ENCODE measurements at regions not wholly inside any gene's neighbourhood (a gene's known extent, or its start where the extent isn't known, plus 50 kb on each side); places are given as distances from the start of the nearest gene placed in this dataset.

DNA sequence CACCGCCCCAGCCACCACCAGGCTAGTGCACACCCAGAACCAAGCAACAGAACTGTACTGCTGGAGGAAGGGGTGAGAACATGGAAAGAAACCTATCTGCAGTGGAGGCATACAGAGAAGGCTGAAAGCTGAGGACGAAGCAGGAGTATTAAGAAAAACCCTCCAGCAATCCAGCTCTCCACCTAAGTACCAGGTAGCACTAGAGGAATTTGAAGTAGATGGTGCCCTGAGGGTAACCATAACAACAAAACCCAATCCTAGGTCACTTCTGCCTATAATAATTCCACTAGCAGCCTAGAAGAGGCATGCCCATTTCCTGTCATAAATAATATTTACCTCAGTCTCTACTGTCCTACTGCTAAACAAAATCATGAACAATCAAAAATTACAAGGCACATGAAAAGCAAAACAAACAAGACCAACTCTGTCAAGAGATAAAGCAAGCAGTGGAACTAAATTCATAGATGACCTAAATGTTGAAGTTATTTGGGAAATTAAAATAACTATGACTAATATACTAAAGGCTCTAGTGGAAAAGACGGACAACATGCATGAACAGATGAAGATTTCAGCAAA is 51.1 kb downstream of the HYCC1 start:
- H3K4me1 ChIP-seq (ENCODE audit: insufficient read depth, insufficient read length), result no peaks in the 10 kb centered on the region
- H3K36me3 ChIP-seq (ENCODE audit: insufficient read depth, insufficient read length, low read length), result peaks cover 41% of the 10 kb centered on the region
- no peaks in the 10 kb centered on the region for H3K9me3 ChIP-seq (ENCODE audit: insufficient read depth, low read length)
- no peaks in the 10 kb centered on the region for H3K27me3 ChIP-seq (ENCODE audit: insufficient read depth, insufficient read length)
- H3K4me3 ChIP-seq (ENCODE audit: insufficient read length, low read depth), result no peak overlapping the region
- no peak for DNase-seq (ENCODE audit: low read depth, low spot score)
- no peak for TF ChIP-seq SUZ12 (IDR thresholded peaks at IDR 0.05; ENCODE audit: extremely low read depth, insufficient read depth, insufficient read length)
- TF ChIP-seq YY1 (IDR thresholded peaks at IDR 0.05; ENCODE audit: insufficient read depth, insufficient read length), result no peak
- TF ChIP-seq ZNF274 (IDR thresholded peaks at IDR 0.05; ENCODE audit: low read depth, low read length), result no peak
- no peak overlapping the region for H3K9ac ChIP-seq (ENCODE audit: insufficient read length, low read depth)

DNA sequence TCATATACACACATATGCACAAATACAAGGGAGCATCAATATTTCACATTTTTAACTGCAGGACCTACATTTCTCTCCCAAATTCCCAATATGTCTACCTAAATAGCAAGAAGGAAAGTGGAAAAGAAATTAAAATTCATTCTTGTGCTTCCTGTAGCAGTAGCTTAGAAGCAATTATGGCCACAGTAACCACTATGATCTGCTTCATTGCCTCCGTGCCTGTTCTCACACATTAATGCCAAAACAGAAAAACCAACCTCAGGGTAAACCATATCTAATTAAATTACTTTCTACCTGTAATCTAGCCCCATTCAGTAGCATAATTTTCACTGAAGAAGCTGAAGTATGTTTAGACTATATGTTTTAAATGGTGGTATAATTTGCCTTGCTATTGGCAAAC is 55.2 kb downstream of the HYCC1 start:
- no peak for TF ChIP-seq SUZ12 (IDR thresholded peaks at IDR 0.05; ENCODE audit: extremely low read depth, insufficient read depth, insufficient read length)
- no peak for TF ChIP-seq ZNF274 (IDR thresholded peaks at IDR 0.05; ENCODE audit: low read depth, low read length)
- TF ChIP-seq YY1 (IDR thresholded peaks at IDR 0.05; ENCODE audit: insufficient read depth, insufficient read length), result no peak
- H3K36me3 ChIP-seq (ENCODE audit: insufficient read depth, insufficient read length, low read length), result peaks cover 40% of the 10 kb centered on the region
- H3K4me1 ChIP-seq (ENCODE audit: insufficient read depth, insufficient read length), result no peaks in the 10 kb centered on the region
- H3K9ac ChIP-seq (ENCODE audit: insufficient read length, low read depth), result no peak overlapping the region
- H3K4me3 ChIP-seq (ENCODE audit: insufficient read length, low read depth), result no peak overlapping the region
- H3K9me3 ChIP-seq (ENCODE audit: insufficient read depth, low read length), result no peaks in the 10 kb centered on the region
- no peaks in the 10 kb centered on the region for H3K27me3 ChIP-seq (ENCODE audit: insufficient read depth, insufficient read length)
- DNase-seq (ENCODE audit: low read depth, low spot score), result no peak

DNA sequence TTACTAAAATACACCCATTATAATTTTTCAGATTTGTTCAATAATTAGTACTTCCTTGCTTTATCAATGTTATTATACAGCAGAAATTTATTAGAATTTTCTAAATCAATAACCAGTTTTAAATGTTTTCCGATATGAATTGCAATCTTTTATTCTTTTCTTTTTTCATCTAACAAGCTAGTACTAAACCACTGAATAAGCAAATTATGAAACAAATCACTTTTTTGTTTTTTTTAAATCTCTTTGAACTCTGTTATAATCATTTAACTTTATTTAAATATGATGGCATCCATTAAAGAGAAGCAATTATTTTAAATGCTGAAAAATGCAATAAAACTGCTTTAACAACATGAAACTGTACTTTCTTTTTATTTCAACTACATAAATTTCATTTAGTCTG is 59.7 kb downstream of the HYCC1 start:
- Histone ChIP-seq H3K36me3 (ENCODE audit: insufficient read depth, insufficient read length, low read length) (peaks cover 17% of the 10 kb centered on the region), H3K4me1 (ENCODE audit: insufficient read depth, insufficient read length) (no peaks in the 10 kb centered on the region), H3K9me3 (ENCODE audit: insufficient read depth, low read length) (no peaks in the 10 kb centered on the region), H3K9ac (ENCODE audit: insufficient read length, low read depth) (no peak overlapping the region), H3K27me3 (ENCODE audit: insufficient read depth, insufficient read length) (no peaks in the 10 kb centered on the region), H3K4me3 (ENCODE audit: insufficient read length, low read depth) (no peak overlapping the region)
- no peak for DNase-seq (ENCODE audit: low read depth, low spot score)
- TF ChIP-seq YY1 (IDR thresholded peaks at IDR 0.05; ENCODE audit: insufficient read depth, insufficient read length) (no peak), SUZ12 (IDR thresholded peaks at IDR 0.05; ENCODE audit: extremely low read depth, insufficient read depth, insufficient read length) (no peak), ZNF274 (IDR thresholded peaks at IDR 0.05; ENCODE audit: low read depth, low read length) (no peak)

DNA sequence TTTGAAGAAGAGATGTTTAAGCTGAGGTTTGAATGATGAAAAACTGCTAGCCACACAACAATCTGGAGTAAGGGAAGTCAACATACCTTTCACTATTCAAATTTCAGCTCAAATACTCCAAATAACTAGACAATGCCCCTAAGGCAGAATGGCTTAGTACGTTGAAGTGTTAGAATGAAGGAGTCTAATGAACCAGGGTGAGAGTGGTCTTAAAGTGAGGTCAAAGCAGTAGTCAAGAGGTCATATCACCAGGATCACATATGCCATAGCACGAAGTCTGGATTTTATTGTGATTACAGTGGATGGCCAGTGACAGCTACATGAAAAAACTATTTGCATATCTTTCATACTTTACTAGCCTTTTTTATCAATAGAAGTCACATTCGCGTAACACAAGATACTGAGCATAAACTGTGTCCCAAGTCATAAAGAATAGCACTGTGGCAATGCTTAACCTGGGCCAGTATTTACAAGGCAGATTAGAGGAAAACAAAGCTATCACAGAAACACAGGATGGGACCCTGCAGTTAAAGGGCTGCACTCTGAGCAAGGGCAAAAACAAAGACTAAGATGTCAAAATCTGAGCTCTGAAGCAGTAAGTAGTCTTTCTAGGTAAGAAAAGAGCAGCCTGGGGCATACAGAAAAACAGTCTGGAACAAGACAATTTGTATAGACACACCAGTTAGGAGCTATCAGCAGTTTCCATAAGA is 61.5 kb downstream of the HYCC1 start:
- Histone ChIP-seq H3K36me3 (ENCODE audit: insufficient read depth, insufficient read length, low read length) (peaks cover 2% of the 10 kb centered on the region), H3K9ac (ENCODE audit: insufficient read length, low read depth) (no peak overlapping the region), H3K27me3 (ENCODE audit: insufficient read depth, insufficient read length) (no peaks in the 10 kb centered on the region), H3K4me1 (ENCODE audit: insufficient read depth, insufficient read length) (no peaks in the 10 kb centered on the region), H3K4me3 (ENCODE audit: insufficient read length, low read depth) (no peak overlapping the region), H3K9me3 (ENCODE audit: insufficient read depth, low read length) (no peaks in the 10 kb centered on the region)
- DNase-seq (ENCODE audit: low read depth, low spot score), result peak; percentile 40
- no peak for TF ChIP-seq YY1 (IDR thresholded peaks at IDR 0.05; ENCODE audit: insufficient read depth, insufficient read length)
- TF ChIP-seq ZNF274 (IDR thresholded peaks at IDR 0.05; ENCODE audit: low read depth, low read length), result no peak
- no peak for TF ChIP-seq SUZ12 (IDR thresholded peaks at IDR 0.05; ENCODE audit: extremely low read depth, insufficient read depth, insufficient read length)

DNA sequence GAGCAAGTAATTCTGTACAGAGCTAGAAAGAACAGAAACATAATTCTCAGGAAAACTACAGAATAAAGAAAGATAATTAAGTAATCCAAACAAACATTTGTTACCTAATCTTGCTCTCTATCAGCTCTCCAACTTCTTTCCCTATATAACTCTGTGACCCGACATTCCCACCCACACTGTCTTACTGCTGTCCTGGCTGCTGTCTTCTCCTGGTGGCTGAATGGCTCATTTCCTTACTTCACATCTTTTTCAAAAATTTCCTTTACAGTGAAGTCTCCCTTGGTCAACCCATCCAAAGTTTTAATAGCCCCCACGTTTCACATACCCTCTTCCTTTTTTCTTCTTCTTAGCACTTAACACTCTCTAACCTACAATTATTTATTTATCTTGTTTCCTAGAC is 64.0 kb downstream of the HYCC1 start:
- Histone ChIP-seq H3K9me3 (ENCODE audit: insufficient read depth, low read length) (no peaks in the 10 kb centered on the region), H3K4me3 (ENCODE audit: insufficient read length, low read depth) (no peak overlapping the region), H3K4me1 (ENCODE audit: insufficient read depth, insufficient read length) (no peaks in the 10 kb centered on the region), H3K9ac (ENCODE audit: insufficient read length, low read depth) (no peak overlapping the region), H3K36me3 (ENCODE audit: insufficient read depth, insufficient read length, low read length) (peaks cover 12% of the 10 kb centered on the region), H3K27me3 (ENCODE audit: insufficient read depth, insufficient read length) (no peaks in the 10 kb centered on the region)
- DNase-seq (ENCODE audit: low read depth, low spot score), result no peak
- TF ChIP-seq SUZ12 (IDR thresholded peaks at IDR 0.05; ENCODE audit: extremely low read depth, insufficient read depth, insufficient read length) (no peak), YY1 (IDR thresholded peaks at IDR 0.05; ENCODE audit: insufficient read depth, insufficient read length) (no peak), ZNF274 (IDR thresholded peaks at IDR 0.05; ENCODE audit: low read depth, low read length) (no peak)

DNA sequence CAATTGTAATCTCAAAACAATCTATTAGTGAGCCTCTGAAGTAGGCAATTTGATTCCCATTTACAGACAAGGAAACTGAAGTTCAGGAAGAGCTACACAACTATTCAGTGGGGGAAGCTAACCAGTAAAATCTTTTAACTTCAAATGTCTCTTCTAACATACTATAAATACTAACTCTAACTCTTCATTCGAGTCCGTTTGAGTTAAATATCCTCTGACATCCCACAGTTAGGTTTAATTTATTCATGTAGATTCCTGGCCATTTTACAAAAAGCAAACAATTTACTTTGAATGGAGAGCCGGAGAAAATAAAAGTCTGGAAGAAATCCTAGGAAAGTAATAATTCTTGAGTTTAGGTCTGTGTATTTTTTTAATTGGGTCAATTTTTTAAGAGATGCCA is 64.7 kb downstream of the HYCC1 start:
- Histone ChIP-seq H3K36me3 (ENCODE audit: insufficient read depth, insufficient read length, low read length) (peaks cover 17% of the 10 kb centered on the region), H3K4me1 (ENCODE audit: insufficient read depth, insufficient read length) (no peaks in the 10 kb centered on the region), H3K9ac (ENCODE audit: insufficient read length, low read depth) (no peak overlapping the region), H3K9me3 (ENCODE audit: insufficient read depth, low read length) (no peaks in the 10 kb centered on the region), H3K4me3 (ENCODE audit: insufficient read length, low read depth) (no peak overlapping the region), H3K27me3 (ENCODE audit: insufficient read depth, insufficient read length) (no peaks in the 10 kb centered on the region)
- no peak for DNase-seq (ENCODE audit: low read depth, low spot score)
- TF ChIP-seq YY1 (IDR thresholded peaks at IDR 0.05; ENCODE audit: insufficient read depth, insufficient read length), result no peak
- no peak for TF ChIP-seq ZNF274 (IDR thresholded peaks at IDR 0.05; ENCODE audit: low read depth, low read length)
- TF ChIP-seq SUZ12 (IDR thresholded peaks at IDR 0.05; ENCODE audit: extremely low read depth, insufficient read depth, insufficient read length), result no peak

DNA sequence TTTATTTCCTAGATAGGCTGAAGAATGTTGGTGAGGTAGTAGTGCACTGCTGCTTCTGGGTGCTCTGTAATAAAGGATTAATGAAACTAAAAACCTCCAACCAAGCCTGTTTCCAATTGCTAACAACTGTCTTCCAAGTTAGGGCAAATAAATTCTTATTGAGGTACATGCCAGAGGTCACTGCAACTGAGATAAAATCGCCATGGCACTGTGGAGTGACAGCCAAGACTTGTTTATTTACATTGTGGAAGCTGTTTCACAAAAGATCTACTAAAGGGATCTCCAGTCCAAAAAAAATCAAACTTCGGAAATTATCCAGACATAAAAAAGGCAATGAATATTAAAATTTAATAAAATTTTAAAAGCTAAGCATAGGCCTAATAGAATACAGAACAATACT is 65.2 kb downstream of the HYCC1 start:
- no peak for DNase-seq (ENCODE audit: low read depth, low spot score)
- Histone ChIP-seq H3K36me3 (ENCODE audit: insufficient read depth, insufficient read length, low read length) (peaks cover 17% of the 10 kb centered on the region), H3K4me3 (ENCODE audit: insufficient read length, low read depth) (no peak overlapping the region), H3K9me3 (ENCODE audit: insufficient read depth, low read length) (no peaks in the 10 kb centered on the region), H3K9ac (ENCODE audit: insufficient read length, low read depth) (no peak overlapping the region), H3K4me1 (ENCODE audit: insufficient read depth, insufficient read length) (no peaks in the 10 kb centered on the region), H3K27me3 (ENCODE audit: insufficient read depth, insufficient read length) (no peaks in the 10 kb centered on the region)
- TF ChIP-seq ZNF274 (IDR thresholded peaks at IDR 0.05; ENCODE audit: low read depth, low read length) (no peak), YY1 (IDR thresholded peaks at IDR 0.05; ENCODE audit: insufficient read depth, insufficient read length) (no peak), SUZ12 (IDR thresholded peaks at IDR 0.05; ENCODE audit: extremely low read depth, insufficient read depth, insufficient read length) (no peak)
